GM12878 (cell line): ENCODE measurements at regions not wholly inside any gene's neighbourhood (a gene's known extent, or its start where the extent isn't known, plus 50 kb on each side); places are given as distances from the start of the nearest gene placed in this dataset.

ENCODE experiments used
- CTCF ChIP-seq, 3 experiments: IDR thresholded peaks in 2 of 3; conservative IDR thresholded peaks in 1 of 3; 2 replicates each; pipeline ENCODE4 v1.5.1; 2011; ENCODE audit warnings: low read depth in 3 of 3, low read length in 3 of 3, mild to moderate bottlenecking in 3 of 3, control low read depth in 2 of 3, moderate library complexity in 2 of 3, inconsistent platforms in 1 of 3, mixed read lengths in 1 of 3; ENCODE audit not compliant: control insufficient read depth in 2 of 3, insufficient read depth in 1 of 3; ENCODE audit errors: extremely low read depth in 1 of 3
- POLR2A ChIP-seq: IDR thresholded peaks from 2 replicates; pipeline ENCODE4 v1.6.1; 2011; ENCODE audit warnings: low read depth, mild to moderate bottlenecking, low read length

- TF ChIP-seq POLR2A (no peak), CTCF (IDR thresholded peaks at IDR 0.05 in 2 of 3, conservative IDR thresholded peaks at IDR 0.05 in 1 of 3; ENCODE audit: control insufficient read depth in 2 of 3, extremely low read depth in 1 of 3, insufficient read depth in 1 of 3, low read depth in 3 of 3, low read length in 3 of 3) (no peak)
Observed at GRCh38 chr5:120974690-120975089, 510.6 kb downstream of the PRR16 start.
